ENCODE measurements at regions not wholly inside any gene's neighbourhood (a gene's known extent, or its start where the extent isn't known, plus 50 kb on each side); places are given as distances from the start of the nearest gene placed in this dataset.
"Not testable (repeated sequence)": the region's sequence is repeated elsewhere in the genome, so short reads cannot be mapped to it uniquely, and the experiment has no call there.

DNA sequence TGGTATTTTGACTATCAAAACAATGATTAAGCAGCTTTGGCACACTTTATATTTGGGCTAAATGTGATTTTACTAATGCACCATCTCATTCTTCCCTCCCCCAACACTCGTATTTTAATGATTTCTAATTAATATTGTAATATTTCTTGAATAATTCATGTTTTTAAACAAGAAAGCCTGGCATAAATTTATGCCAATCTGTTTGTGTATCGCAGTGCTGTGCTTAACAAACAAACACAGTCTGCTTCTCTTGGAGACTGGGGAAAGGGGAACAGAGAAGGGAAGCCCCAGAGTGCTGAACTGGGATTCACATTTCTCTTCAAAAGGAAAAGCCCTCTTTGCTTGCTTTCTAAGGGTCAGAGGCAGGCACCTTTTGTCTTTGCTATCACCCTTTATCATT lies 496.9 kb upstream of the STXBP6 start:
- DNase-seq: no peak

DNA sequence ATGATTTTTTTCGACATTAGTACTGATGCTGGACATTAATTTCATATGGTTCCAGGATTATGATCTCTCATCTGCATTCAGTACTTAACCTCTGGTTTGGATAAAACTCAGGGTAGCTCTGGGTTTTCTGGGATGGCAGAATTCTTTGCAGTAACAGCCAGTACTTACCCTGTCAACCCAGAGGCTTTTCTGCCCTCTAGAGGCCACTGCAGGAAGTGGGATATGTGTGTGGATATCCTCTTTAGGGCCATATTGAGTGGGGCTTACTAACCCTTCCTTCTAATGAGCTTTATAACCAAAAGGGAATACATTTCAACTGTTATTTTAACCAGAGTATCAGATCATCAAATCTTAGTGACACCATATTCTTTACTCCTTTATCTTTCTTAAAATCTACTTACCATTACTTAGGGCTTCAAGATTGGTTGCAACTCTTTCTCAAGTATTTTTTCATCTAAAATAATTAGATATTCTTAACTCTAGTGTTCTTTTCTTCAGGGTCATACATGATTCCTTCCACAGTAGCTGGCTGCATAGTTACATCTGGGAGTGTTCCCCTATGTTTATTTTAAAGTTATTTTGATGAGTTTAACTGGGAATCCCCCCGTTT lies 488.0 kb upstream of the STXBP6 start:
- DNase-seq: peak; percentile 41

DNA sequence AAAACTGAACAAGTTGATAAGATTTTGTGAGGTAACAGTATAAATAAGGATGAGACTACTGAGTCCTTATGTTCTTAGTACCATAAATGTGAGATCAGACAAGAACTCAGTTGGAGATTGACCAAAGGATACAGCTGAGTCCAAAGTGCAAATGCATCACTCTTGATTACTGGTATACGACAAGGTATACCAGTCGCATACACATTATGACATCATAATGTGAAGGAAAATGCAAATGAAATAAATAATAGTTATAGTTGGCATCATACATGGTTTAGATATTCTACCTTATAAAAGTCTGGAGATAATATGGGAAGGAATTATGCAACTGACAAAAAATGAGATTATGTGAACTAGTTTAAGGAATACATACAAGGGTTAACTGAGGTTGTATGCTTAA lies 476.3 kb upstream of the STXBP6 start:
- DNase-seq: no peak

DNA sequence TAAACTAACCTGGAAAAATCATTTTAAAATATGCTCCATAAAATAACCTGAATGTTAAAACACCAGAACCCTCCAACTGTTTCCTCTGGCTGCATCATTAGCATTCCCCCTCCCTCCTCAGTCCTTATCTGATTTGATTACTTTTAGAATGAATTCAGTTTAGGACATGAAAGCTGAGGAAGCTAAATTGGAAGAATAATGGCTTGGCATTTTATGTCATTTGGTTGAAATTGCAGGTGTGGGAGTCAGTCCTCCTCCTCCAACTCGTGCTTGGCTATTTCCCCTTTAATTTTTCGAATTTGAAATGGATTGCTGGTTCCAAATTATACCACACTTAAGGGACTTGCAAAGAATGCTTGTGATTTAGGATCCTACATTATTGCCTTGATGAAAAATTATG lies 473.0 kb upstream of the STXBP6 start:
- DNase-seq: no peak

DNA sequence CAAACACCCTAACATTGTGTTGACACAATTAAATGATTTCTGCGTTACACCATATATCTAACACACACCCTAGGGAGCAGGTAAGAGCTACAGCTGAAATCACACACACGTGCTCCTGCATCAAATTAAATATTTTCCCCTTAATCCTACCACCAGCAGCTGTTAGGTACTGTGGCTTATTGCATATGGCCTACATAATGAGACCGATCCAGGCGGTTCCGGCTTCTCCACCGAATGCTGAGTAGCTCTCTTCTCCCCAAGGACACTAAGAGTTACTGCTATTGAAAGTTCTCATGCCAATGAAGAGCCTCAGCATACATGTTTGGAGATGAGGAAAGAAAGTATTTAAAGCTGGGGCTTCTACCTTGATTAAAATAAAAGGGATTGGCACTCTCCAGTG lies 472.2 kb upstream of the STXBP6 start:
- no peak for DNase-seq

DNA sequence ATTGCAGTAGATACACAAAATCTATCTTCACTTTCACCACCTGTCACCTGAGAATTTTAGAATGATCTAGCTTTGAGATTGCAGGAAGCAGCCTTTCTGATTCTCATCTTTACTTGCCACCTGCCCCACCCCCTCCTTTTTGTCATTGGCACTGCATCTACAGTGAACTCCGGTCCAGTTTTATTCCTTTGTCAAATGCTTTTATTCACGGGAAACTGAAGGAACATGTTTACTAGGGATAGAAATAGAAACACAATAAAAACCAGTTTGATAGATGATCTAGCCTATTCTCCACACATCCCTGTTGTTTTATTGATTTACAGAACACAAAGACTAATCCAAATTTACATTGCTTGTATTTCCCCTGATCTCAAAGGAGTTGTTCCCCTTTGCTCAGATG lies 471.7 kb upstream of the STXBP6 start:
- no peak for DNase-seq

DNA sequence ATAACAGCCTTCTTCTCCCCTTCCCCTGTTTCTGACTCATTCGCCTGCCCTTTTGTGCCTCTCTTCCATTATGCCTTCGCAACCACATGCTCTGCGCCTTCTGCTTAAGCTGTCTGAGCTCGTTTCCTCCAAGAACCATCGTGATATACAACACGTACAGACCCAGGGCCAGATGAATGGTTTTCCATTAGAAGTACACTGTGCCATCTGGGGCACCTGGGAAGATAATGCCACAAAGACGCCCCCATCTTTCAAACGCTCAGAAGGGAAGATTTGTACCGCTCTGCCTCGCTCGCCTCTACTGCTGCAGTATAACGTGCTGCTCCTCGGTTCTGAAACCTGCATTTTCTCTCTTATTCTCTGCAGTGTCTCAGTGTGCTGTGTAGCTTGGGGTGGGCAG lies 470.9 kb upstream of the STXBP6 start:
- DNase-seq: no peak

DNA sequence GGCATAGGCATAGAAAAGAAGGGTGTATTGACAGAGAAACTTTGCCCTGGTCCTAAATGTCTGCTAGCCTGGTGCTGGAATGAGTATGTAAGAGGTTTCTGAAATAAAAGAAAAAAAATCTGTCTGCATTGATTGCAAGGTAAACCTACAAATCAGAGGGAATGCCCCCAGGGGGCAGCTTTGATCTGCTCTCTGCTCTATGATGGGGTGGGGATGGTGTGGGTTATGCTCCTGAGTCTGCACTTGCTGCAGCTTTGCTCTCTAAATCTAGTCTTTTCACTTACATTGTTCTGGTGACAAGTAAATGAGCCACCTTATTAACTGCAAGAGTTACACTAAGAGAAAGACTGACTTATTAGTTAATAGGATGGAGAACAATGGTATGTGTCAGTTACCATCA lies 468.4 kb upstream of the STXBP6 start:
- no peak for DNase-seq

DNA sequence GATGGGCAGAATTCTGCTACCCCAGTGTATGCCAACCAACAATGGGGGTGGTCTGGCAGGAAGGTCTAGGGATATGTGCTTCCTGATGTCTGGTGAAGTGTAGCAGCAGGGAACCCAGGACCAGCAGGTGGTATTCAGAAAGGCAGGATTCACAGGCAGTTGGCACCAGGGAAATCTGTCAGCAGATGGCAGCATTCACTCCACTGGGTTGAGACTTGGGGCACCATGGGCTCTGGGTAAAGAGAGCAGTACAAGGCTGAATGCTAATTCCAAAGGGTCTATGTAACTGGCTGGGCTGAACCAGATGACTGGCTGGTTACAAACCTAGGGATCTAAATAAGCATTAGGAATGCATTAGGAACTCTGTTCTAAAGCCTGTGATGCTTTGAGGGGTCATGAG lies 466.9 kb upstream of the STXBP6 start:
- no peak for DNase-seq

DNA sequence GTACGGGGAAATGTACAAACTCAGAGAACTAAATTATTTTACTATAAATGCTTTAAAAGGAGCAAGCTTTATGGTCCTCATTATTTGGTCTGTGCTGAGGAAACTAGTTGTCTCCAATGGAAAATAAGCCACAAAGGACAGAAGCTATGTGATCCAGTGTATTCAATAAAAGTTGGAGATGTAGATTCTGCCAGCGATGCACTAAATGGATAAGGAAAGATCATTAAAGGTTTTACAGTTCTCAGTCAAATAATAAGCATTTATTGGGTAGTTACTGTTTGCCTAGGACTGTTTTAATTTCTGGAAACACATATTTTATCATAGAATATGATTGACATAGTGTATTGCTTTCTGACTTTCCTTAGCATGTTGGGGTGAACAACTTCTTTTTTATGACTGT lies 458.9 kb upstream of the STXBP6 start:
- DNase-seq: no peak

DNA sequence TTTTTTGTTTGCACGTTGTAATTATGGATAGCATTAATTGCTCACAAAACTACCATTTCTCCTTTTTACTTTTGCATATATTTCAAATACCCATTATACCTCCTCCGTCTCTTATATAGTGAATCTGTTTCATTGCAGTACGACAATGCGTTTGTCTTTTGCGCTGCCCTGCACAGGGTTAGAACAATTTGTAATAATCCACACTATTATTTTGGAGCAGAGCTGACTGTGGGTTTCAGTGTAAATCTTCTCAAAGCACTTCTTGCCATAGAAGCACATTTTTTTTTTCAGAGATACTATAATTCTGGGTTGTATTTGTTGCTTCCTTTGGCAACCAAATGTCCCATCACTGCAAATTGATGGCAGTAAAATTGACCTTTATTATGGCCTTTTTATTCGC lies 451.8 kb upstream of the STXBP6 start:
- no peak for DNase-seq

DNA sequence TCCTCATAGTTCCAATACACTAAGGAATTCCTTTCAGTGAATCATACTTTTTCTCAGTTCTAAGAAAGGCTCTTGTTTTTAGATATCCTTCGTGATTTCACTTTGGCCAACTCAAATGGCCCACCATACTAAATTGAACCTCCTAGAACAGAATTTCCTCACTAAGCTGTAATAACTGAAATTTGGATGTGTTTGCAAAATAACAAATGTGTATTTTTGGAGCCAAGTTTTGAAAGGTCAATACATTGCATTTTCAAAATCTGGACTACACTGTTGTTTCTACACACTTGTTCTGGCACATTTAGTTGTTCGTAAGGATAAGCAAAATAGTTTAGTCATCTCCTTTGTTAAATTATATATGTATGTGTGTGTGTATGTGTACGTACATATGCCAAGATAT lies 439.0 kb upstream of the STXBP6 start:
- no peak for DNase-seq

DNA sequence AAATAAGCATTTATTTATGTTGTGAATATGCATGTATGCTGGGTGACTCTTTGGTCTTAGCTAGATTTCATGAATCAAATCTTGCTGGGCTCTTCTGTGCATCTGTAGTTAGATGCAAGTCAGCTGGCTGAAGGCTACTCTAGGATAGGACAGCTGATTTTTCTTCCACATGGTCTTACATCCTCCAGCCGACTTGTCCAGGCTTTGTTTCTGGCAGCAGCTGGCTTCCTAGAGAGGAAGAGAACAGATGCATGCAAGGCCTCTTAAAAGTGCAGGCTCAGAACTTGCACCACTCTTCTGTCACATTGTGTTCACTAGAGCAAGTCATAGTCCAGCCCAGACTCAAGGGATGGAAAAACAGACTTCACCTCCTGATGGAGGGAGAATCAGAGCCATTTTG lies 435.4 kb upstream of the STXBP6 start:
- no peak for DNase-seq

DNA sequence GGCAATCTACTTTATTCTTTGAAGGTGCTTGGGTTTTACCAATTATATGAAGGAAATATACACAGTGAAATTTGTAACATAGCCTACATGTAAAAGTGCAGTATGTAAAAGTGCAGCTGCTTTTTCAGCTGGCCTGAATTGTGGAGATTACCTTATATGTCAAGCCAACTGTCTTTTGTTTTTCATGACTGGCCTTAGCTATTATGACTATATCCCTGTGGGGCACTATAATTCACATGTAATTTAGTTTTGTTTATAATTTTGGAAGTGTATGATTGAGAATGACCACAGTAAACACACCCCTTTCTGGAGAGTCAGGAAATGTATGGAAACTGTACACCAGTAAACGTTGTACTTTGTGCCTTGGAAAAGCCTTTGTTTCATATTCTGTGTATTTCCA lies 435.0 kb upstream of the STXBP6 start:
- no peak for DNase-seq

DNA sequence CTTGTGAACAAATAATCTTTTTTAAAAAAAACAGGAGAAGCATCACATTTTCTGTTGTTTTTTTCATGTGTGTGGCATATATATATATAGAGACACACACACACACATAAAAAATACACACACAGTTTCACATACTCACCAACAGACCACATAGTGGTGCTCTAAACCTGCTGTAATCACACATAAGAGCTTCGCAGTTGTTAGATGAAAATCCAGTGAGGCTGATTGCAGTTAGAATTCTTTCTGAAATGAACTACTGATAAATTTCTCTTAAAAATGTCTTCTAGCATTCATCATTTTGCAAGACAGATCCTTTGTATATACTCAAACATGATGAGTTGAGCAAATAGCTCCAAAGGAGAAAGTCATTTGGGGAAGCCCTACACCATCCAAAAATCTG lies 434.3 kb upstream of the STXBP6 start:
- DNase-seq: no peak

DNA sequence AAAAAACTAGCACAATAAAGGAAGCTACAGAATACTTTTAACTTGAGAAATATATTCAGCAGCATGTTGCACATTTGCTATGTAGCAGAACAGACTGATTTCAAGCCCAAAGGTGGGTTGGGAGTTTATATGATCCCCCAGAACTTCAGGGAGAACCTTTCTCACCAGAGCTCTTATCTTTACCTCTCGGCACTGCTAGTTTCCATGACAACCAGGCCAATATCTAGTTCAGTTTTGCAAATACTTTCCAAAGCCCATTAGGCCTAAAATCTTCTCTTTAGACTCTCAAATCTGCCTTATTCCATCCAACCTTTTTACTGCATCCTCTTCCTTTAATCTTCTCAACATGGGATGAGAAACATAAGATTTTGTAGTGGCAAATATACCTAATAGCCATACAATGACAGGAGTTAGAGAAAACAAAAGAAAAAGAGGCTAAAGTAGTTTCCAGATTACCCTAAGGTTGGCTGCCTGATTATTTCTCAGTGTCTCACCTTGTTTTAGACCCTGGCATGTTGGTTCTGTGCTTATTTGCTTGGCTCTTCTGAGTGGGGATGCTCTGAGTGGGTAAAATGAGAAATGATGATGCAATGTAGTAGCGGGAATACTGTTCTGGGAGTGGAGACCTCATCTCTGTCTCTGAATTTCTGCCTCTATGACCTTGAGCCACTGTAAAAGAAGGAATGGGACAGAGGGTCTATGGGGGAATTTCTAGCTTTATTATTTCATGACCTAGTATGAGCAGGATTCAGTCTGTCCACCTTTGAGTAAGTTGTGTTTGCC lies 427.6 kb upstream of the STXBP6 start:
- no peak for DNase-seq

DNA sequence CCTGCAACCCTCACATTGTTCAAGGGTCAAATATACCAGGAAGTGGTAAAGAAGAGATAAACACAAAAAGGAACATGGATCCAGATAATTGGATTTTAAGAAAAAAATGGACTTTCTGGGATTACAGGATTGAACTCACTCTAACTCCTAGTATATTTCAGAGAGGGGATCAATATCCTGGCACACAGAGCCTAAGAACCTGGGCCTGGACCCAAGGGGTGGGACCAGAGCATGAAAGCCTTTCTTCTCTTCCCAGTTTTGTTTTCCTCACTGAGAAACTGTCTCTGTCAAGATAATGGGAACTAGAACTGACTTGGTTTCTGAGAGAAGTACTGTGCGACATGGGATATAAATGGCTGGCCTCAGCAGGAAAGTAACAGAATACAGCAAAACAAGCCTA lies 422.8 kb upstream of the STXBP6 start:
- no peak for DNase-seq

DNA sequence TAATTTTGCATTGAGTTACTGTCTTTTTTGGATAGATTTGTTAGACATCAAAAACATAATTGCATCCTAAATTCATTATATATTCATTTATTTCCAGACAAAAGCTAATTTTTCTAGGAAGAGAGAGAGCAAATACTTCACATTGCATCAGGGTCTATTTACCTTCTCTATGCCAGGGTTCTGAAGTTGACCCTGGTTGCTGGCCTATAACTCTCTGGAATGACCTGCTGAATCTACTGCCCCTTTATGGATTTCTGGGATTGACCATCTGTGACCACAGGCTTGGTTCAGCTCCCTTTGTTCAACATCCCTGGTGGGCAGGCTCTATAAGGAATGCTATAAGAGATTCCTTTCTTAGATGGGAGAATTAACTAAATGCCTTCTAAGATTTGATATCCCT lies 414.8 kb upstream of the STXBP6 start:
- no peak for DNase-seq

DNA sequence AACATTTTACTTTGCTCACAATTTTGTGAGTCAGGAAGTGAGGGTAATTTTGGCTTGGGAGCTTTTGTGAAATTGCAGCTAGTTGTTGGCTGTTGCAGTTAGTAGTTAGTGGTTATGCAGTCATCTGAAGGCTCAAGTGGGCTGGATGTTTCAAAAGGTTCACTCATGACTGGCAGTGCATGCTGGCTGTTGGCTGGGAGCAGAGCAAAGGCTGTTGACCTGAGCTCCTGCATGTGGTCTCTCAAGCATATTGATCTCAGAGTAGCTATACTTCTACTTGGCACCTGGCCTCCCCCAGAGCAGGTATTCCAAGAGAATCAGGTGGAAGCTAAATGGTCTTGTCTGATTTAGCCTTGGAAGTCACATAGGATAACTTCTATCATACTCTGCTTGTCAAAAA lies 414.1 kb upstream of the STXBP6 start:
- no peak for DNase-seq

DNA sequence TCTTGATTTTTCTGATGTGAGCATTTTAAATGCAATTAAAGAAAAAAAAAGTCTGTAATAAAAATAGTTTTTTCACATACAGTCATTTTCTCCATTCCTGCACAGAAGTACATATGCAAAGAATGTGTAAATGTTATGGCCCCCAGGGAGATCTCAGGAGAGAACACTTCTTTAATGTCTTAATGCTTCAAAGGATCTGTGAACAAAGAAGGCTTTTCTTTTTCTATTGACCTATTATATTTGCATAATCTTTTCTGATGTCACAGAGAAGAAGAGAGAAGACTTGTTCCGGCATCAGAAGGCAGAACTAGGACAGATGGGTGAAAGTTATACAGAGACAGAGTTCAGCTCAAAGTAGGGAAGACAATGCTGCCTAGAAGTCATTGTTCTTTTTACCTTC lies 413.5 kb upstream of the STXBP6 start:
- no peak for DNase-seq

DNA sequence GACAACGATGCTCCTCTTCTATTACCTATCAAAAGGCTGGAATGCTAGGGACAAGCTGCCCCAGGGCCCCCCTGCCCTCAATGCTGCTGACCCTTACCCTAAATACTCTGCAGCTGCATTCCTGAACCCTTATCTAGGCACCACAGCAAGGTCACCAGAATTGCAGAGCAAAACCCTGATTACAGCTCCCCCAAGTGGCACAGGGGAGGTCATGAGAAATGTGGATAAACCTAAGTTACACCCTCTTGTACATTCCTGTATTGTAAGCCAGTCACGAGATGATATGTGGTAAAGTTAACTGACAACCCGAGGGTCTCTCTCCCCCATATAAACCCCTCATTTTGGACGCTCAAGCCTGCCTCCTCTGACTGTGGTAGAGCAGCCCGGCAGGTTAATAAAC lies 411.8 kb upstream of the STXBP6 start:
- no peak for DNase-seq

DNA sequence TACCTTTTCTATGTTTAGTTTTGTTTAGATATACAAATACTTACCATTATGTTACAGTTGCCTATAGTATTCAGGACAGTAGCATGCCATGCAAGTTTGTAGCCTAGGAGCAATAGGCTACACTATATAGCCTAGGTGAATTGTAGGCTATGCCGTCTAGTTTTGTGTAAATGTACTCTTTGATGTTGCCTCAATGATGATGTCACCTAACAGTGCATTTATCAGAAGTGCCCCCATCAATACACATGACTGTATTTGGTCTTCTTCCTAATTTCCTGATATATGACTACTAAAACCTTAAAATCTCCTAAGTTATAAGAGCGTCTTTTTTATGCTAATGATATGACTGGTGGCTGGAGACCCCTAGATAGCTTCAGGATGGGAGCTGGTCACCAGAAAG lies 394.4 kb upstream of the STXBP6 start:
- DNase-seq: no peak

DNA sequence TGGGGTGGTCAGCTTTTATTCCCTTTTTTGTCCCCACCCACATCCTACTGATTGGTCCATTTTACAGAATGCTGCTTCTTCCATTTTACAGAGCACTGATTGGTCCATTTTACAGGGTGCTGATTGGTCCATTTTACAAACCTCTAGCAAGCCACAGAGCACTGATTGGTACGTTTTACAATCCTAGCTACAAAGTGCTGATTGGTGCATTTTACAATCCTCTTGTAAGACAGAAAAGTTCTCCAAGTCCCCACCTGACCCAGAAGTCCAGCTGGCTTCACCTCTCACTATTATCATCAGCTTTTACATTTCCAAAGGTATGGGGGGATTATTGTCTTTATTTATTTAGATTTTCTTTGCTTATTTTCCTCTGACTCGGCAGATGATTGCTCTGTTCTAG lies 390.4 kb upstream of the STXBP6 start:
- DNase-seq: not testable (repeated sequence)

DNA sequence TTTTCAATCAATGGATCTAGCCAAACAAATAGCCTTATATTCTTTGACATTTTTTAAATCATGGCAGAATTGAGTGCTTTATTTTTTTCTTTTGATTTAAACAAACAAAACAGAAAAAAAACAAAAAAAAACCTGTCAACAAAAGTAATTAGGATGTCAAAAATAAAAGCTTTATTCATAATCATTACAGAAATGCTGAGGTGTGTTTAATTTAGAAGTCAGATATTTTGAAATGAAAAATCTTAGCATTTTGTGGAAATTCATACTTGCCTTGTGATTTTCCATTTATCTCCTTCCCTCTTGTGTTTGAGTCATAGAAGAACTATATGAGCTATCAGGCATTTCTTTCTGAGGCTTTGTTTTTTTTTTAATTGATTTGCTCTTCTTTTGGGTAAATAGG lies 387.0 kb upstream of the STXBP6 start:
- DNase-seq: no peak

DNA sequence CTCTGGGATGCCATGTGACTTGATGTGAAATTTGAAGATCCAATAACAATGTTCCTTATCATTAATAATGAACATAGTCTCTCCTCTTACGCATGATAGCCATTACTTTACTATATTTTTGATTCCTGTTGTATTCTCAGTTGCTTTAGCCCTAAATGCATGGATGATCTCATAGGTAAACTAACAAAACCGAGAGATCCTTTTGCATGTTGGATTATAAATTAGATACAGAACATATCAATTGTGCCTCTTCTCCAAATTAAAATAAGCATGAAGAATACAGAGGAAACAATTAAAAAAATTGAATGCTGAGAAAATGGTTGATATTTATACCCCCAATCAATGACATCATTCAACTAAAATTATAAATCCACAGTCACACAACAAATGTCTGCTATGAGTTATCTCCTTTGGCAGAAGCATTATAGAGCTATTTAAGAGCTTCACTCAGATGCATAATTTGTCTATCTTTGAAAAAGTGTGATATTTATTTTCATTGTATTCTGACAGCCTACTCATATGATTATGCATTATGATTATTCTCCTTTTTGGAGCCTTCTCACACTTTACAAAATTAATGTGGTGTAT lies 386.4 kb upstream of the STXBP6 start:
- DNase-seq: no peak
